ENCODE measurements at regions not wholly inside any gene's neighbourhood (a gene's known extent, or its start where the extent isn't known, plus 50 kb on each side); places are given as distances from the start of the nearest gene placed in this dataset.
"Not testable (repeated sequence)": the region's sequence is repeated elsewhere in the genome, so short reads cannot be mapped to it uniquely, and the experiment has no call there.

DNA sequence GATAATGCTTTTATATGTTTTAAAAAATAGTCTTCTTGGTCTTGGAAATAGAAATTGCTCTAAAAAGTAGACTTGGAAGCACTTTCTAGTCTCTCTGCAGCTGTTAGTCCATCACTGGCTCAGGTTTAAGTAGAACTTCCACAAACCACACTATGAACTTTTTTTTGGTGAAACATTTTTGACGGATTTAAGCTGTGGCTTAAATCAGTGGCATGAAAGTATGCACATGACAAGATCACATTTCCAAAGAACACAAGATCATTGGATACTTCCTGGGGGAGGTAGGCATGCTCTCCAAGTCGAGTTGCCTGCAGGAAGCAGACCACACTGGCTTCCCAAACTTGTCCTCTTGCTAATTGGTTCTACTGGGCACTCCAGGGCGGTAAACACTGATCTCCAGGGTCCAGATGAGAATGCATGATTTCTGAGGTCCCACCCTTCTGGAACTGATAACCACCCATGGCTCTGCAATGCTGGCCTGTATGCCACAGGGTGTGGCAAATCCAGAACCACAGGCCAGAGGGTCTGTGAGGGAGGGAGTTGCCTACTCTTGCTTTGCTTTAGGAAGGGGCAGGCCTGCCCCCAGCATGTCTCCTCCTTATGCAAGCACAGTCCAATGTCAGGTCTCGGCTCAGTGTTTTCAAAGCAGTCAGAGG, 331.9 kb upstream of the SFRP2 start:
- H3K36me3 ChIP-seq: no peaks in the 10 kb centered on the region
- 81% methylated on average over 4 of the region's 4 CpGs for WGBS
- no peak overlapping the region for H3K4me3 ChIP-seq
- H3K27ac ChIP-seq: no peak overlapping the region
- intact Hi-C loops (cut with DNase I): no loop called here
- no peak for DNase-seq (ENCODE audit: low spot score)
- no peaks in the 10 kb centered on the region for H3K27me3 ChIP-seq (replicated peaks; ENCODE audit: insufficient read depth)
- TF ChIP-seq, protein P1, sequence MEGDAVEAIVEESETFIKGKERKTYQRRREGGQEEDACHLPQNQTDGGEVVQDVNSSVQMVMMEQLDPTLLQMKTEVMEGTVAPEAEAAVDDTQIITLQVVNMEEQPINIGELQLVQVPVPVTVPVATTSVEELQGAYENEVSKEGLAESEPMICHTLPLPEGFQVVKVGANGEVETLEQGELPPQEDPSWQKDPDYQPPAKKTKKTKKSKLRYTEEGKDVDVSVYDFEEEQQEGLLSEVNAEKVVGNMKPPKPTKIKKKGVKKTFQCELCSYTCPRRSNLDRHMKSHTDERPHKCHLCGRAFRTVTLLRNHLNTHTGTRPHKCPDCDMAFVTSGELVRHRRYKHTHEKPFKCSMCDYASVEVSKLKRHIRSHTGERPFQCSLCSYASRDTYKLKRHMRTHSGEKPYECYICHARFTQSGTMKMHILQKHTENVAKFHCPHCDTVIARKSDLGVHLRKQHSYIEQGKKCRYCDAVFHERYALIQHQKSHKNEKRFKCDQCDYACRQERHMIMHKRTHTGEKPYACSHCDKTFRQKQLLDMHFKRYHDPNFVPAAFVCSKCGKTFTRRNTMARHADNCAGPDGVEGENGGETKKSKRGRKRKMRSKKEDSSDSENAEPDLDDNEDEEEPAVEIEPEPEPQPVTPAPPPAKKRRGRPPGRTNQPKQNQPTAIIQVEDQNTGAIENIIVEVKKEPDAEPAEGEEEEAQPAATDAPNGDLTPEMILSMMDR (IDR thresholded peaks at IDR 0.05): no peak
- no peak for TF ChIP-seq POLR2A (IDR thresholded peaks at IDR 0.05)
- H3K9me3 ChIP-seq: no peaks in the 10 kb centered on the region
- no peaks in the 10 kb centered on the region for H3K4me1 ChIP-seq (replicated peaks)

DNA sequence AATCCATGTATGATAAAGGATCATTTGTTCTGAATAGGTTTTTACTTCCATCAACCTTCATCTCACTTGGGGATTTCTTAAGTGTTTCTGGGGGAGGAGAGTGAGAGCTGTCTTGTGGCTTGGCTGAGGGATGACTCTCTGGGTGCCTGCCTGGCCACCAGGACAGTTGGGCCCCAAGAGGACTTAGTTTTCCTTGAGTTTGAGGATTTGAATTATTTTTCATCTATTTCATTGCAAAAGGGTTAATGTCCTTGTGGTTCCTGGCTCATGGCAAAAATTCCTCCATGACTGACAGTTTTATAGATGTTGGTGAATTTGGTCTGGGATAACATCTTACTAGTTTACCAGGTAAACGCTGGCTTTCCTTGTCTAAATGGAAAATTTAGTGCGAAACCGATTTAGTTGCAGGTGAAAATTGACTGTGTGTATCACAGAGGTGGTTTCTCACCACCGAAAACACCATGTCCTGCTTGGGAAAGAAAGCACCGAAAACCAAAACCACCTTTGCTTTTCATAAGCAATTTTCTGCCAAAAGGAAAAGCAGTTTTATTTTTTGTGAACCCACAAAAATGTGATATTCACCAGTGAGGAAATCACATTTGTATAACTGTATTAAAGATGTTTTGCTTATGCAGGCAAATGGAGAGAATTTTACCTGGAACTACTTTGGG, 331.3 kb upstream of the SFRP2 start:
- Histone ChIP-seq H3K4me1 (replicated peaks) (no peaks in the 10 kb centered on the region), H3K36me3 (no peaks in the 10 kb centered on the region), H3K27ac (no peak overlapping the region), H3K4me3 (no peak overlapping the region), H3K9me3 (no peaks in the 10 kb centered on the region), H3K27me3 (replicated peaks; ENCODE audit: insufficient read depth) (no peaks in the 10 kb centered on the region)
- intact Hi-C loops (cut with DNase I): no loop called here
- DNase-seq (ENCODE audit: low spot score): no peak
- no peak for TF ChIP-seq POLR2AphosphoS5 (IDR thresholded peaks at IDR 0.05)
- TF ChIP-seq POLR2A (IDR thresholded peaks at IDR 0.05): no peak
- TF ChIP-seq, protein P1 (IDR thresholded peaks at IDR 0.05): no peak
- WGBS: 38% methylated on average over 5 of the region's 5 CpGs

DNA sequence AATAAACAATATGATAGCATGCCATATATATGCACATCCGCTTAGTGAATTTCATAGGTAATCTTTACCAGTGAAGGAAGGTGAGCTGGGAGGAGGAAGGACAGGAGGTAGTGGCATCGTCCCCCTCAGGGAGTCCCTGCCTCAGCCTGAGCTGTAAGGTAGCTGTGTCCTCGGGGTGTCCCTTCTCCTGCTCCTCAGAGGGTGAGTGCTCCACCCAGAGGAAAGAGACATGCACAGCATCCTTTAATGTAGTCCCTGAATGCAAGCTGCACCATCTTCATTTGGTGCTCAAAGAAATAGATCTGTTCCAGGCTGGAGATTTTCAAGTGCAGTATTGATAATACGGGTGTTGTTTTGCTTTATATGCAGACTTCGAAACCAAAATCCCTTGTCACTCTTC, 330.4 kb upstream of the SFRP2 start:
- Histone ChIP-seq H3K27me3 (replicated peaks; ENCODE audit: insufficient read depth) (no peaks in the 10 kb centered on the region), H3K36me3 (no peaks in the 10 kb centered on the region), H3K27ac (no peak overlapping the region), H3K4me1 (replicated peaks) (no peaks in the 10 kb centered on the region), H3K9me3 (no peaks in the 10 kb centered on the region), H3K4me3 (no peak overlapping the region)
- 96% methylated on average over 5 of the region's 5 CpGs for WGBS
- intact Hi-C loops (cut with DNase I): no loop called here
- DNase-seq (ENCODE audit: low spot score): no peak
- no peak for TF ChIP-seq POLR2AphosphoS5 (IDR thresholded peaks at IDR 0.05)
- TF ChIP-seq POLR2A (IDR thresholded peaks at IDR 0.05): no peak
- TF ChIP-seq, protein P1 (IDR thresholded peaks at IDR 0.05): no peak

DNA sequence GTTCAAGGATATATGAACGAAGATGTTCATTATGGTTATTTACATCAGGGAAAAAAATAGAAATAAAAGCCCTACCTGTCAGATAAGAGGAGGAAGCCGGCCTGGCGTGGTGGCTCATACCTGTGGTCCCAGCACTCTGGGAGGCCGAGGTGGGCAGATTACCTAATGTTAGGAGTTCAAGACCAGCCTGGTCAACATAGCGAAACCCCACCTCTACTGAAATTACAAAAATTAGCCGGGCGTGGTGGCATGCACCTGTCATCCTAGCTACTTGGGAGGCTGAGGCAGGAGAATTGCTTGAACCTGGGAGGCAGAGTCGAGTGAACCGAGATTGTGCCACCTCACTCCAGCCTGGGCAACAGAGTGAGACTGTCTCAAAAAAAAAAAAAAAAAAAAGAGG, 328.8 kb upstream of the SFRP2 start:
- 87% methylated on average over 9 of the region's 9 CpGs for WGBS
- DNase-seq (ENCODE audit: low spot score); H3K9me3 ChIP-seq; H3K36me3 ChIP-seq; H3K27me3 ChIP-seq (replicated peaks; ENCODE audit: insufficient read depth); H3K4me3 ChIP-seq; H3K27ac ChIP-seq; intact Hi-C loops (cut with DNase I); H3K4me1 ChIP-seq (replicated peaks): not testable (repeated sequence)

DNA sequence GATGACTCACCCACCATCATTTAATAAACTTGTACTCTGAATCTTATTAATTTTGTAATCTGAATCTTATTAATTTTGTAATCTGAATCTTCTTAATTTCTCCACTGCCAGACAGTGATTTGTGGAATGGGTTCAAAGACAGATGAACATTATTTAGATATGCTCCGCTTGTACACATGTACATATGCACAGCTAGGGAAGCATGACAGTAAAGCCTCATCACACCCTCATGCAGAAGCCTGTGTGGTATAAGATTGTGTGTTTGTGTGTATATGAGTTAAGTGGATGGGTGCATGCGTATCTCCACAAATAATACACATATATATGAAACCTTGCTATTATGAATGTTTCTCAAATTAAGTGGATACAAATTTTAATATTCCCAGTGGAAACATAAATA, 318.5 kb upstream of the SFRP2 start:
- no peaks in the 10 kb centered on the region for H3K36me3 ChIP-seq
- no peak overlapping the region for H3K4me3 ChIP-seq
- no peaks in the 10 kb centered on the region for H3K9me3 ChIP-seq
- DNase-seq (ENCODE audit: low spot score): no peak
- no peaks in the 10 kb centered on the region for H3K4me1 ChIP-seq (replicated peaks)
- TF ChIP-seq, protein P1 (IDR thresholded peaks at IDR 0.05): no peak
- TF ChIP-seq POLR2AphosphoS5 (IDR thresholded peaks at IDR 0.05) (no peak), POLR2A (IDR thresholded peaks at IDR 0.05) (no peak)
- intact Hi-C loops (cut with DNase I): no loop called here
- 96% methylated on average over 2 of the region's 2 CpGs for WGBS
- no peak overlapping the region for H3K27ac ChIP-seq
- H3K27me3 ChIP-seq (replicated peaks; ENCODE audit: insufficient read depth): no peaks in the 10 kb centered on the region
